ENCODE measurements at regions not wholly inside any gene's neighbourhood (a gene's known extent, or its start where the extent isn't known, plus 50 kb on each side); places are given as distances from the start of the nearest gene placed in this dataset.

- Histone ChIP-seq H3K4me1 (ENCODE audit: control insufficient read depth, insufficient read depth, low read length) (peaks cover 21% of the 10 kb centered on the region), H3K9ac (ENCODE audit: low read length) (no peak overlapping the region), H3K36me3 (ENCODE audit: control insufficient read depth, insufficient read depth, low read length, severe bottlenecking) (no peaks in the 10 kb centered on the region), H3K27me3 (replicated peaks; ENCODE audit: control insufficient read depth, insufficient read depth, low read length) (no peaks in the 10 kb centered on the region), H3K4me3 (ENCODE audit: low read length) (no peak overlapping the region), H3K9me3 (ENCODE audit: control insufficient read depth, low read length) (no peaks in the 10 kb centered on the region)
- peak; percentile 21 for DNase-seq (ENCODE audit: low read depth)
These were observed 166.9 kb upstream of the RNF32 start for GRCh38 chr7:156473476-156474240.

GRCh38 chr7:156472267-156472666, 168.3 kb upstream of the RNF32 start:
- no peak for DNase-seq (ENCODE audit: low read depth)
- H3K4me3 ChIP-seq (ENCODE audit: low read length), result no peak overlapping the region

GRCh38 chr7:156470399-156471320, 169.9 kb upstream of the RNF32 start:
- Histone ChIP-seq H3K36me3 (ENCODE audit: control insufficient read depth, insufficient read depth, low read length, severe bottlenecking) (no peaks in the 10 kb centered on the region), H3K9me3 (ENCODE audit: control insufficient read depth, low read length) (no peaks in the 10 kb centered on the region), H3K4me1 (ENCODE audit: control insufficient read depth, insufficient read depth, low read length) (peaks cover 15% of the 10 kb centered on the region), H3K4me3 (ENCODE audit: low read length) (no peak overlapping the region), H3K27me3 (replicated peaks; ENCODE audit: control insufficient read depth, insufficient read depth, low read length) (peaks cover 3% of the 10 kb centered on the region), H3K9ac (ENCODE audit: low read length) (no peak overlapping the region)
- DNase-seq (ENCODE audit: low read depth), result no peak

More at GRCh38 chr7:156472267-156472666, 168.3 kb upstream of the RNF32 start:
- H3K9ac ChIP-seq (ENCODE audit: low read length), result no peak overlapping the region
- H3K27me3 ChIP-seq (replicated peaks; ENCODE audit: control insufficient read depth, insufficient read depth, low read length), result no peaks in the 10 kb centered on the region
- H3K9me3 ChIP-seq (ENCODE audit: control insufficient read depth, low read length), result no peaks in the 10 kb centered on the region
- H3K36me3 ChIP-seq (ENCODE audit: control insufficient read depth, insufficient read depth, low read length, severe bottlenecking), result no peaks in the 10 kb centered on the region
- H3K4me1 ChIP-seq (ENCODE audit: control insufficient read depth, insufficient read depth, low read length), result peaks cover 21% of the 10 kb centered on the region

GRCh38 chr7:156466955-156467625, 173.5 kb upstream of the RNF32 start:
- no peaks in the 10 kb centered on the region for H3K36me3 ChIP-seq (ENCODE audit: control insufficient read depth, insufficient read depth, low read length, severe bottlenecking)
- no peak for DNase-seq (ENCODE audit: low read depth)
- H3K27me3 ChIP-seq (replicated peaks; ENCODE audit: control insufficient read depth, insufficient read depth, low read length), result peaks cover 6% of the 10 kb centered on the region
- H3K4me1 ChIP-seq (ENCODE audit: control insufficient read depth, insufficient read depth, low read length), result no peaks in the 10 kb centered on the region
- H3K9me3 ChIP-seq (ENCODE audit: control insufficient read depth, low read length), result peaks cover 9% of the 10 kb centered on the region
- H3K9ac ChIP-seq (ENCODE audit: low read length), result no peak overlapping the region
- H3K4me3 ChIP-seq (ENCODE audit: low read length), result no peak overlapping the region

- Histone ChIP-seq H3K9me3 (ENCODE audit: control insufficient read depth, low read length) (peaks cover 9% of the 10 kb centered on the region), H3K36me3 (ENCODE audit: control insufficient read depth, insufficient read depth, low read length, severe bottlenecking) (no peaks in the 10 kb centered on the region), H3K4me3 (ENCODE audit: low read length) (no peak overlapping the region), H3K9ac (ENCODE audit: low read length) (no peak overlapping the region), H3K4me1 (ENCODE audit: control insufficient read depth, insufficient read depth, low read length) (no peaks in the 10 kb centered on the region), H3K27me3 (replicated peaks; ENCODE audit: control insufficient read depth, insufficient read depth, low read length) (peaks cover 6% of the 10 kb centered on the region)
- DNase-seq (ENCODE audit: low read depth), result no peak
These were observed 174.3 kb upstream of the RNF32 start for GRCh38 chr7:156466272-156466671.

GRCh38 chr7:156465186-156465585, 175.4 kb upstream of the RNF32 start:
- Histone ChIP-seq H3K9ac (ENCODE audit: low read length) (no peak overlapping the region), H3K27me3 (replicated peaks; ENCODE audit: control insufficient read depth, insufficient read depth, low read length) (peaks cover 13% of the 10 kb centered on the region), H3K4me3 (ENCODE audit: low read length) (no peak overlapping the region), H3K9me3 (ENCODE audit: control insufficient read depth, low read length) (peaks cover 9% of the 10 kb centered on the region), H3K4me1 (ENCODE audit: control insufficient read depth, insufficient read depth, low read length) (no peaks in the 10 kb centered on the region), H3K36me3 (ENCODE audit: control insufficient read depth, insufficient read depth, low read length, severe bottlenecking) (no peaks in the 10 kb centered on the region)
- no peak for DNase-seq (ENCODE audit: low read depth)

- H3K27me3 ChIP-seq (replicated peaks; ENCODE audit: control insufficient read depth, insufficient read depth, low read length), result peaks cover 15% of the 10 kb centered on the region
- H3K9ac ChIP-seq (ENCODE audit: low read length), result no peak overlapping the region
- no peaks in the 10 kb centered on the region for H3K36me3 ChIP-seq (ENCODE audit: control insufficient read depth, insufficient read depth, low read length, severe bottlenecking)
- H3K4me1 ChIP-seq (ENCODE audit: control insufficient read depth, insufficient read depth, low read length), result no peaks in the 10 kb centered on the region
- no peak for DNase-seq (ENCODE audit: low read depth)
- H3K4me3 ChIP-seq (ENCODE audit: low read length), result no peak overlapping the region
- peaks cover 9% of the 10 kb centered on the region for H3K9me3 ChIP-seq (ENCODE audit: control insufficient read depth, low read length)
These were observed 176.2 kb upstream of the RNF32 start for GRCh38 chr7:156464339-156464738.

- Histone ChIP-seq H3K9ac (ENCODE audit: low read length) (no peak overlapping the region), H3K36me3 (ENCODE audit: control insufficient read depth, insufficient read depth, low read length, severe bottlenecking) (no peaks in the 10 kb centered on the region), H3K4me1 (ENCODE audit: control insufficient read depth, insufficient read depth, low read length) (no peaks in the 10 kb centered on the region), H3K27me3 (replicated peaks; ENCODE audit: control insufficient read depth, insufficient read depth, low read length) (peaks cover 15% of the 10 kb centered on the region), H3K4me3 (ENCODE audit: low read length) (no peak overlapping the region), H3K9me3 (ENCODE audit: control insufficient read depth, low read length) (peaks cover 9% of the 10 kb centered on the region)
- no peak for DNase-seq (ENCODE audit: low read depth)
These were observed 177.3 kb upstream of the RNF32 start for GRCh38 chr7:156463280-156463679.

- Histone ChIP-seq H3K36me3 (ENCODE audit: control insufficient read depth, insufficient read depth, low read length, severe bottlenecking) (no peaks in the 10 kb centered on the region), H3K9me3 (ENCODE audit: control insufficient read depth, low read length) (peaks cover 9% of the 10 kb centered on the region), H3K4me1 (ENCODE audit: control insufficient read depth, insufficient read depth, low read length) (no peaks in the 10 kb centered on the region), H3K9ac (ENCODE audit: low read length) (no peak overlapping the region), H3K4me3 (ENCODE audit: low read length) (no peak overlapping the region), H3K27me3 (replicated peaks; ENCODE audit: control insufficient read depth, insufficient read depth, low read length) (peaks cover 15% of the 10 kb centered on the region)
- DNase-seq (ENCODE audit: low read depth), result no peak
These were observed 178.5 kb upstream of the RNF32 start for GRCh38 chr7:156461881-156462665.

GRCh38 chr7:156460858-156461627, 179.5 kb upstream of the RNF32 start:
- Histone ChIP-seq H3K4me1 (ENCODE audit: control insufficient read depth, insufficient read depth, low read length) (no peaks in the 10 kb centered on the region), H3K9ac (ENCODE audit: low read length) (no peak overlapping the region), H3K36me3 (ENCODE audit: control insufficient read depth, insufficient read depth, low read length, severe bottlenecking) (no peaks in the 10 kb centered on the region), H3K9me3 (ENCODE audit: control insufficient read depth, low read length) (peaks cover 9% of the 10 kb centered on the region), H3K4me3 (ENCODE audit: low read length) (no peak overlapping the region), H3K27me3 (replicated peaks; ENCODE audit: control insufficient read depth, insufficient read depth, low read length) (peaks cover 11% of the 10 kb centered on the region)
- DNase-seq (ENCODE audit: low read depth), result no peak

Data from adipocyte (in vitro differentiated cells).